ENCODE measurements at regions not wholly inside any gene's neighbourhood (a gene's known extent, or its start where the extent isn't known, plus 50 kb on each side); places are given as distances from the start of the nearest gene placed in this dataset.
A peak's percentile ranks its signal among the peaks of the same experiment; 100 is the strongest.

DNA sequence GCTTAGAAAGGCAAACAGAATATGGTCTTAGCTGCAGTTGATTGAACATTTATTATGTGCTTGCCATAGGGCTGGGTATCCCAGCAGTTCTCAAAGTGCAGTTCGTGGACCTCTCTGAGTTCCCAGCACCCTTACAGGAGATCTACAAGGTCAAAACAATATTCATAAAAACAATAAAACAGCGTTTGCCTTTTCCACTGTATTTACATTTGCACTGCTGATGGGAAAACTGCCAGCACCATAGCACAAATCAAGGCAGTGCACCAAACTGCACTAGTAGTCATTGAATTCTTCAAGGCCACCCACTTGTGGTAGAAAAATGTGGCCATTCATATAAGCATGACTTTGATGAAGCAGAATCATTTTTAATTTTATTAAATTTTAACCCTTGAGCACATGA, 128.1 kb downstream of the CCDC34 start:
- peaks cover 16% of the 10 kb centered on the region for H3K4me1 Mint-ChIP-seq
- H3K4me3 Mint-ChIP-seq = no peak overlapping the region
- Histone ChIP-seq H3K4me3 (no peak overlapping the region), H3K4me1 (peaks cover 21% of the 10 kb centered on the region), H3F3A (ENCODE audit: low read depth) (peaks cover 6% of the 10 kb centered on the region), H3K79me2 (ENCODE audit: low read depth) (no peaks in the 10 kb centered on the region), H3K9ac (no peak overlapping the region), H3K27me3 (no peaks in the 10 kb centered on the region), H3K27ac (no peak overlapping the region), H3K4me2 (no peak overlapping the region), H3K9me3 (ENCODE audit: low read depth) (no peaks in the 10 kb centered on the region), H4K20me1 (ENCODE audit: low read depth) (no peaks in the 10 kb centered on the region), H2AFZ (replicated peaks) (no peak overlapping the region), H3K36me3 (no peaks in the 10 kb centered on the region)
- no peaks in the 10 kb centered on the region for H3K36me3 Mint-ChIP-seq
- peaks cover 4% of the 10 kb centered on the region for H3K27me3 Mint-ChIP-seq (ENCODE audit: insufficient read depth, low read depth)
- no peak for TF ChIP-seq EZH2phosphoT487 (IDR thresholded peaks at IDR 0.05)
- no peak for TF ChIP-seq EZH2 (IDR thresholded peaks at IDR 0.05)
- TF ChIP-seq, protein P1, sequence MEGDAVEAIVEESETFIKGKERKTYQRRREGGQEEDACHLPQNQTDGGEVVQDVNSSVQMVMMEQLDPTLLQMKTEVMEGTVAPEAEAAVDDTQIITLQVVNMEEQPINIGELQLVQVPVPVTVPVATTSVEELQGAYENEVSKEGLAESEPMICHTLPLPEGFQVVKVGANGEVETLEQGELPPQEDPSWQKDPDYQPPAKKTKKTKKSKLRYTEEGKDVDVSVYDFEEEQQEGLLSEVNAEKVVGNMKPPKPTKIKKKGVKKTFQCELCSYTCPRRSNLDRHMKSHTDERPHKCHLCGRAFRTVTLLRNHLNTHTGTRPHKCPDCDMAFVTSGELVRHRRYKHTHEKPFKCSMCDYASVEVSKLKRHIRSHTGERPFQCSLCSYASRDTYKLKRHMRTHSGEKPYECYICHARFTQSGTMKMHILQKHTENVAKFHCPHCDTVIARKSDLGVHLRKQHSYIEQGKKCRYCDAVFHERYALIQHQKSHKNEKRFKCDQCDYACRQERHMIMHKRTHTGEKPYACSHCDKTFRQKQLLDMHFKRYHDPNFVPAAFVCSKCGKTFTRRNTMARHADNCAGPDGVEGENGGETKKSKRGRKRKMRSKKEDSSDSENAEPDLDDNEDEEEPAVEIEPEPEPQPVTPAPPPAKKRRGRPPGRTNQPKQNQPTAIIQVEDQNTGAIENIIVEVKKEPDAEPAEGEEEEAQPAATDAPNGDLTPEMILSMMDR (IDR thresholded peaks at IDR 0.05) = no peak
- DNase-seq (ENCODE audit: low spot score) = no peak
- no peaks in the 10 kb centered on the region for H3K9me3 Mint-ChIP-seq
- no peak overlapping the region for H3K27ac Mint-ChIP-seq

DNA sequence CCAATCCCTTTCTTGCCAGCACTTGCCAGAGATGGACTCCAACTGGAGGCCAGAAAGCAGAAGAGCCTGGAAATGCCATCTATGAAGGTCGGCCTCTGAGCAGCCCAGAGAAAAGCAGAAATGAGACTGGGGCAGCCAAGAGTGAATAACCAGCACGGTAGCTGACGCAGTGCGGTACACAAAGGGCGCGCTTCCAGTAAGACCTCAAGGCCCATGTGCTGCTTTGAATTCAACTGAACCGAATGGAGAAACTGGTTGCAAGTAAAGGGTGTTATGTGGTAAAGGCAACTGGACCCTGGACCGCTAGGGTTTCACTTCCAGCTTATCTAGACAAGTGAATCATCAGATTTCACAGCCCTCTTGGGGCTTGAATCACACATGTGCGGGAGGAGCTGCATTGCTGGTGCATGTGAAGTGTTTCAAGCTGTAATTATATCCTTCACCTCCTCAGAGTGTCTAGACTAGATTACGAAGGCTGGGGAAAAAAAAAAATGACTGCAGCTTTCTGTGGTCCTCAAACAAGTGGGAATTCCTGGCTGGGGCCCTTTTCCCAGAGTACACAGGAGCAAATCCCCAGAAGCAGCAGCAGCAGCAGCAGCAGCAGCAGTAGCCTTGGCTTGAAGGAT, 128.9 kb downstream of the CCDC34 start:
- H4K20me1 ChIP-seq (ENCODE audit: low read depth) = no peaks in the 10 kb centered on the region
- H3K4me3 ChIP-seq = no peak overlapping the region
- H3K9ac ChIP-seq = no peak overlapping the region
- DNase-seq (ENCODE audit: low spot score) = peak; percentile 17
- H3F3A ChIP-seq (ENCODE audit: low read depth) = peaks cover 6% of the 10 kb centered on the region
- peaks cover 22% of the 10 kb centered on the region for H3K4me1 ChIP-seq
- H3K36me3 Mint-ChIP-seq = no peaks in the 10 kb centered on the region
- peak overlapping the region; percentile 61 for H2AFZ ChIP-seq (replicated peaks)
- H3K27ac Mint-ChIP-seq = no peak overlapping the region
- H3K27me3 ChIP-seq = no peaks in the 10 kb centered on the region
- no peaks in the 10 kb centered on the region for H3K79me2 ChIP-seq (ENCODE audit: low read depth)
- no peak overlapping the region for H3K4me2 ChIP-seq
- peaks cover 4% of the 10 kb centered on the region for H3K27me3 Mint-ChIP-seq (ENCODE audit: insufficient read depth, low read depth)
- H3K4me1 Mint-ChIP-seq = peaks cover 16% of the 10 kb centered on the region
- no peaks in the 10 kb centered on the region for H3K36me3 ChIP-seq
- no peak overlapping the region for H3K4me3 Mint-ChIP-seq
- H3K9me3 ChIP-seq (ENCODE audit: low read depth) = no peaks in the 10 kb centered on the region
- H3K27ac ChIP-seq = no peak overlapping the region
- H3K9me3 Mint-ChIP-seq = no peaks in the 10 kb centered on the region
- TF ChIP-seq EZH2 (IDR thresholded peaks at IDR 0.05) (no peak), EZH2phosphoT487 (IDR thresholded peaks at IDR 0.05) (no peak)
- TF ChIP-seq, protein P1 (IDR thresholded peaks at IDR 0.05) = no peak

DNA sequence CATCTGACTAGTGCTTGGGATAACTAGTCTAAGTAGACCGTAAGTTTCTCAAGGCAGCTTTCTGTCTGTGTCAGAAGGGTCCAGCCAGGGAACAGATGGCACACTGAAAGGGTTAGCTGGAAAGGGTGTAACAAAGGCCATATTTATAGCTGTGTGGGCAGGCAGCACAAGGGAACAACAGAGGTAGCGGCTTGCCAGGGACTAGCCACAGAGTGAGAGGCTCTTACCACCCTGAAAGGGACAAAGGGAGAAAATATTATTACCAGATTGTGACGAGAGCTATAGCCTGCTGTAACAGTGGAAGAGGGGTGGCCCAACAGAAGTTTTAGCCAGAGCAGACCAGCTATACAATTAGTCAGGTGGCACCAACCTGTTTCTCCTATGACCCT, 129.4 kb downstream of the CCDC34 start:
- H2AFZ ChIP-seq (replicated peaks) = peak overlapping the region; percentile 61
- no peak overlapping the region for H3K4me3 ChIP-seq
- no peaks in the 10 kb centered on the region for H3K27me3 ChIP-seq
- no peaks in the 10 kb centered on the region for H3K36me3 ChIP-seq
- H3K4me1 Mint-ChIP-seq = peaks cover 16% of the 10 kb centered on the region
- H3K27ac Mint-ChIP-seq = no peak overlapping the region
- peaks cover 27% of the 10 kb centered on the region for H3K4me1 ChIP-seq
- H3K9me3 Mint-ChIP-seq = no peaks in the 10 kb centered on the region
- peaks cover 6% of the 10 kb centered on the region for H3F3A ChIP-seq (ENCODE audit: low read depth)
- no peak for DNase-seq (ENCODE audit: low spot score)
- H3K79me2 ChIP-seq (ENCODE audit: low read depth) = no peaks in the 10 kb centered on the region
- no peaks in the 10 kb centered on the region for H4K20me1 ChIP-seq (ENCODE audit: low read depth)
- TF ChIP-seq, protein P1 (IDR thresholded peaks at IDR 0.05) = no peak
- no peak for TF ChIP-seq EZH2phosphoT487 (IDR thresholded peaks at IDR 0.05)
- no peak for TF ChIP-seq EZH2 (IDR thresholded peaks at IDR 0.05)
- no peaks in the 10 kb centered on the region for H3K9me3 ChIP-seq (ENCODE audit: low read depth)
- H3K4me3 Mint-ChIP-seq = no peak overlapping the region
- peaks cover 4% of the 10 kb centered on the region for H3K27me3 Mint-ChIP-seq (ENCODE audit: insufficient read depth, low read depth)
- H3K9ac ChIP-seq = no peak overlapping the region
- H3K27ac ChIP-seq = no peak overlapping the region
- H3K4me2 ChIP-seq = no peak overlapping the region
- no peaks in the 10 kb centered on the region for H3K36me3 Mint-ChIP-seq
